ENCODE measurements at regions not wholly inside any gene's neighbourhood (a gene's known extent, or its start where the extent isn't known, plus 50 kb on each side); places are given as distances from the start of the nearest gene placed in this dataset.

GRCh38 chr10:130623680-130624267 lies 487.6 kb downstream of the GLRX3 start (continued):
- TF ChIP-seq, protein P1, sequence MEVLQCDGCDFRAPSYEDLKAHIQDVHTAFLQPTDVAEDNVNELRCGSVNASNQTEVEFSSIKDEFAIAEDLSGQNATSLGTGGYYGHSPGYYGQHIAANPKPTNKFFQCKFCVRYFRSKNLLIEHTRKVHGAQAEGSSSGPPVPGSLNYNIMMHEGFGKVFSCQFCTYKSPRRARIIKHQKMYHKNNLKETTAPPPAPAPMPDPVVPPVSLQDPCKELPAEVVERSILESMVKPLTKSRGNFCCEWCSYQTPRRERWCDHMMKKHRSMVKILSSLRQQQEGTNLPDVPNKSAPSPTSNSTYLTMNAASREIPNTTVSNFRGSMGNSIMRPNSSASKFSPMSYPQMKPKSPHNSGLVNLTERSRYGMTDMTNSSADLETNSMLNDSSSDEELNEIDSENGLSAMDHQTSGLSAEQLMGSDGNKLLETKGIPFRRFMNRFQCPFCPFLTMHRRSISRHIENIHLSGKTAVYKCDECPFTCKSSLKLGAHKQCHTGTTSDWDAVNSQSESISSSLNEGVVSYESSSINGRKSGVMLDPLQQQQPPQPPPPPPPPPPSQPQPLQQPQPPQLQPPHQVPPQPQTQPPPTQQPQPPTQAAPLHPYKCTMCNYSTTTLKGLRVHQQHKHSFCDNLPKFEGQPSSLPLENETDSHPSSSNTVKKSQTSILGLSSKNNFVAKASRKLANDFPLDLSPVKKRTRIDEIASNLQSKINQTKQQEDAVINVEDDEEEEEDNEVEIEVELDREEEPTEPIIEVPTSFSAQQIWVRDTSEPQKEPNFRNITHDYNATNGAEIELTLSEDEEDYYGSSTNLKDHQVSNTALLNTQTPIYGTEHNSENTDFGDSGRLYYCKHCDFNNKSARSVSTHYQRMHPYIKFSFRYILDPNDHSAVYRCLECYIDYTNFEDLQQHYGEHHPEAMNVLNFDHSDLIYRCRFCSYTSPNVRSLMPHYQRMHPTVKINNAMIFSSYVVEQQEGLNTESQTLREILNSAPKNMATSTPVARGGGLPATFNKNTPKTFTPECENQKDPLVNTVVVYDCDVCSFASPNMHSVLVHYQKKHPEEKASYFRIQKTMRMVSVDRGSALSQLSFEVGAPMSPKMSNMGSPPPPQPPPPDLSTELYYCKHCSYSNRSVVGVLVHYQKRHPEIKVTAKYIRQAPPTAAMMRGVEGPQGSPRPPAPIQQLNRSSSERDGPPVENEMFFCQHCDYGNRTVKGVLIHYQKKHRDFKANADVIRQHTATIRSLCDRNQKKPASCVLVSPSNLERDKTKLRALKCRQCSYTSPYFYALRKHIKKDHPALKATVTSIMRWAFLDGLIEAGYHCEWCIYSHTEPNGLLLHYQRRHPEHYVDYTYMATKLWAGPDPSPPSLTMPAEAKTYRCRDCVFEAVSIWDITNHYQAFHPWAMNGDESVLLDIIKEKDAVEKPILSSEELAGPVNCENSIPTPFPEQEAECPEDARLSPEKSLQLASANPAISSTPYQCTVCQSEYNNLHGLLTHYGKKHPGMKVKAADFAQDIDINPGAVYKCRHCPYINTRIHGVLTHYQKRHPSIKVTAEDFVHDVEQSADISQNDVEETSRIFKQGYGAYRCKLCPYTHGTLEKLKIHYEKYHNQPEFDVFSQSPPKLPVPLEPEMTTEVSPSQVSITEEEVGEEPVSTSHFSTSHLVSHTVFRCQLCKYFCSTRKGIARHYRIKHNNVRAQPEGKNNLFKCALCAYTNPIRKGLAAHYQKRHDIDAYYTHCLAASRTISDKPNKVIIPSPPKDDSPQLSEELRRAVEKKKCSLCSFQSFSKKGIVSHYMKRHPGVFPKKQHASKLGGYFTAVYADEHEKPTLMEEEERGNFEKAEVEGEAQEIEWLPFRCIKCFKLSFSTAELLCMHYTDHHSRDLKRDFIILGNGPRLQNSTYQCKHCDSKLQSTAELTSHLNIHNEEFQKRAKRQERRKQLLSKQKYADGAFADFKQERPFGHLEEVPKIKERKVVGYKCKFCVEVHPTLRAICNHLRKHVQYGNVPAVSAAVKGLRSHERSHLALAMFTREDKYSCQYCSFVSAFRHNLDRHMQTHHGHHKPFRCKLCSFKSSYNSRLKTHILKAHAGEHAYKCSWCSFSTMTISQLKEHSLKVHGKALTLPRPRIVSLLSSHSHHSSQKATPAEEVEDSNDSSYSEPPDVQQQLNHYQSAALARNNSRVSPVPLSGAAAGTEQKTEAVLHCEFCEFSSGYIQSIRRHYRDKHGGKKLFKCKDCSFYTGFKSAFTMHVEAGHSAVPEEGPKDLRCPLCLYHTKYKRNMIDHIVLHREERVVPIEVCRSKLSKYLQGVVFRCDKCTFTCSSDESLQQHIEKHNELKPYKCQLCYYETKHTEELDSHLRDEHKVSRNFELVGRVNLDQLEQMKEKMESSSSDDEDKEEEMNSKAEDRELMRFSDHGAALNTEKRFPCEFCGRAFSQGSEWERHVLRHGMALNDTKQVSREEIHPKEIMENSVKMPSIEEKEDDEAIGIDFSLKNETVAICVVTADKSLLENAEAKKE (CRISPR knock-in tag; IDR thresholded peaks at IDR 0.05), result no peak
- TF ChIP-seq, protein P2, sequence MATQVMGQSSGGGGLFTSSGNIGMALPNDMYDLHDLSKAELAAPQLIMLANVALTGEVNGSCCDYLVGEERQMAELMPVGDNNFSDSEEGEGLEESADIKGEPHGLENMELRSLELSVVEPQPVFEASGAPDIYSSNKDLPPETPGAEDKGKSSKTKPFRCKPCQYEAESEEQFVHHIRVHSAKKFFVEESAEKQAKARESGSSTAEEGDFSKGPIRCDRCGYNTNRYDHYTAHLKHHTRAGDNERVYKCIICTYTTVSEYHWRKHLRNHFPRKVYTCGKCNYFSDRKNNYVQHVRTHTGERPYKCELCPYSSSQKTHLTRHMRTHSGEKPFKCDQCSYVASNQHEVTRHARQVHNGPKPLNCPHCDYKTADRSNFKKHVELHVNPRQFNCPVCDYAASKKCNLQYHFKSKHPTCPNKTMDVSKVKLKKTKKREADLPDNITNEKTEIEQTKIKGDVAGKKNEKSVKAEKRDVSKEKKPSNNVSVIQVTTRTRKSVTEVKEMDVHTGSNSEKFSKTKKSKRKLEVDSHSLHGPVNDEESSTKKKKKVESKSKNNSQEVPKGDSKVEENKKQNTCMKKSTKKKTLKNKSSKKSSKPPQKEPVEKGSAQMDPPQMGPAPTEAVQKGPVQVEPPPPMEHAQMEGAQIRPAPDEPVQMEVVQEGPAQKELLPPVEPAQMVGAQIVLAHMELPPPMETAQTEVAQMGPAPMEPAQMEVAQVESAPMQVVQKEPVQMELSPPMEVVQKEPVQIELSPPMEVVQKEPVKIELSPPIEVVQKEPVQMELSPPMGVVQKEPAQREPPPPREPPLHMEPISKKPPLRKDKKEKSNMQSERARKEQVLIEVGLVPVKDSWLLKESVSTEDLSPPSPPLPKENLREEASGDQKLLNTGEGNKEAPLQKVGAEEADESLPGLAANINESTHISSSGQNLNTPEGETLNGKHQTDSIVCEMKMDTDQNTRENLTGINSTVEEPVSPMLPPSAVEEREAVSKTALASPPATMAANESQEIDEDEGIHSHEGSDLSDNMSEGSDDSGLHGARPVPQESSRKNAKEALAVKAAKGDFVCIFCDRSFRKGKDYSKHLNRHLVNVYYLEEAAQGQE (IDR thresholded peaks at IDR 0.05; ENCODE audit: unreplicated experiment), result no peak
- TF ChIP-seq JUNB (IDR thresholded peaks at IDR 0.05; ENCODE audit: unreplicated experiment), result no peak
- no peak for TF ChIP-seq ZNF331 (CRISPR knock-in tag; IDR thresholded peaks at IDR 0.05; ENCODE audit: low read depth)
- no peak for TF ChIP-seq NANOG (IDR thresholded peaks at IDR 0.05; ENCODE audit: borderline replicate concordance)
- TF ChIP-seq POLR2AphosphoS5 (IDR thresholded peaks at IDR 0.05; ENCODE audit: low read depth), result no peak

All from GM23338 (cell line).